LHCN-M2 (cell line): ENCODE measurements at regions not wholly inside any gene's neighbourhood (a gene's known extent, or its start where the extent isn't known, plus 50 kb on each side); places are given as distances from the start of the nearest gene placed in this dataset.

Experiments used
- DNase-seq: peaks from one replicate; pipeline ENCODE4 v3.0.0-alpha.2; 2012; ENCODE audit warnings: low read depth

DNA sequence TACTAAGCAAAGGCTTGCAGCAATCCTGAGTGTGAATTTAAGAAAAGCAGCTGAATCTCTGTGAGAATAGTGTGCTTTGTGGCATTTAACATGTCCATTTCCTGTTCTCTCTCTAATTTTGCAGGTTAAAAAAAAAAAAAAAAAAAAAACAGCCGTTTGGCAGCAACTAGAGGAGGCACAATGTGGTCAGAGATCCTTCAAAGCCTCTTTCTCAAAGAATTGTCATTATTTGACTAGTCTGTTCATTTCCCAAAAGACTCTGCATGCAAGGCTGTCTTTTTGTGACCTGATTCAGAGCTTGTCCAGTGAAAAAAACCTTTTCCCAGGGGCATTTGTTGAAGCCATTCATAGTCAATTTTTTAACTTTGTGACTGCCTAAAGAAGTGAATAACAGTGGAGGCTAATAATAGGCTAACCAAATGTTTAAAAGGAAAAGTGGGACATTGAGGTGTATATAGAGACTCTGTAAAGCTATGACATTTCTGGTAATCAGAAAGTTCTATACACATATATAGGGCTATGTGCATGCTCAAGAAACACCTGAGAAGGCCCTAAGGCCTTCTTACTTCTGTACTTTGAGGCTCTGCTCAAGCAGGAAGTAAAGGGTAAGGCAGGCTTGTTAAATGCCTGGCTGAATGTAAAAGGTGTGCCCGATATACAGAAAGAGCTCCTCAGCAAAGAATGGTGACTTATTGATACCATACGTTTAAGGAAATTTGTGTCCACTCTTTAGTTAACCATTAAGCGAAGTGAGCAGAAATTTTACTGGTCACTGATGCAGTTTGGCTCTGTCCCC lies 289.6 kb upstream of the RAB6C start:
- DNase-seq, result no peak

DNA sequence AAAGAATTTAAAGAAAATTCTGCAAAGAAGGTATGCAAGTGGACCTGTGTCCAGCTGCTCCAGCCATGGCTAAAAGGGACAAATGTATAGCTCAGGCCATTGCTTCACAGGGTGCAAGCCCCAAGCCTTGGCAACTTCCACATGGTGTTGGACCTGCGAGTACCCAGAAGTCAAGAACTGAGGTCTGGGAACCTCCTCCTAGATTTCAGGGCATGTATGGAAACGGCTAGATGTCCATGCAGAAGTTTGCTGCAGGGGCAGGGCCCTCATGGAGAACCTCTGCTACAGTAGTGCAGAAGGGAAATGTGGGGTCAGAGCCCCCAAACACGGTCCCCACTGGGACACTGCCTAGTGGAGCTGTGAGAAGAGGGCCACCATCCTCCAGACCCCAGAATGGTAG lies 284.0 kb upstream of the RAB6C start:
- no peak for DNase-seq

DNA sequence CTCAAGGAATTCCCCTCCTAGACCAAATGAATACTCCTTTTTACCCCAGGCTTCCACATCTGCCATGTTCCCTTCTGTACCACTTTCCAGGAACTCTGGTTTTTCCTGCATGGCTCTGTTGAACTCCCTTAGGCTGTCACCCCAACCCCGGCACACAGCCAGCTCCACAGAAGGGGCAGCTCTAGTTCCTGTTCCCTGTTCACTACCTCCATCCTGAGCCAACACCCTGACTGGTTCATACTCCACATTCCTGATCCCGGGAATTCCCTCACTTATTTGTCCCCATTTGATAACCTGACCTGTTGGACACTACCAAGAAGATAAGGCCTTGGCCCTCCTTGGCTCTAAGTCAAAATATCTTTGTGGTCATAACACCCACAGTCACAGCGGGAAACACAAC lies 280.9 kb upstream of the RAB6C start:
- DNase-seq, result no peak

DNA sequence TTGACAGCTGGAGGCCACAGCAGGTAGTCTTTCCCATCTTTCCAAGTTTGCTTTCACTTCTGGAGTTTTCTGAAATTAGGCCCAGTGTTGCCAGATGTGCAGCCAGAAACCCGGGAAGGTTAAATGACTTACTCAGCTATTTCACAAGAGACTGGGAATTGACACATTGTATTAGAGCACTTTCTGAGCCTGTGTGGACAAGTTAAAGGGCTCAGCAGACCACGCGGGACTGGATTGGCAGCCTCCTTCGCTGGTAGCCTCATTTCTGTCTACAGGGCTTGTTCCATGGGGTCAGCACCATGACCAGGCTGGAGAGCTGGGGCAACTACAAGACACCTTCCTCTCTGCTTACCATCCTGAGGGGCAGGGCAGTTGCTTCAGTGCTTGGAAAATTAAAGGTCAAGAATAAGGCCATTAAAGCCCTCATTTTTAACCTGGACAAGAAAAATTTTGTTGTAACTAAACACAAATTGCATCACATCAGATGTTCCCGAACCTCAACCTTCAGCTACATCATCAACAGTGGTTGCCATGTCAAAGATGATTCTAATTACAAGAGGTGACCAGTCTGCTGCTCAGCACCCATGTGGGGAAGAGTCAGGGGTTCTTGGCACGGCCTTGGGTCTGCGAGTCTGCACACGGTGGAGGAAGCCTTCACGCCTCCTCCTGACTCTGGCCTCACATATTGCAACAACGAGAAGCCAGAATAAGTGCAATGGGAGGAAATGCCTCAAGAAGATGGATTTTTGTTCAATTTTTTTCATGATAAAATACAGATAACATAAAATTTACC lies 279.5 kb upstream of the RAB6C start:
- DNase-seq, result no peak

DNA sequence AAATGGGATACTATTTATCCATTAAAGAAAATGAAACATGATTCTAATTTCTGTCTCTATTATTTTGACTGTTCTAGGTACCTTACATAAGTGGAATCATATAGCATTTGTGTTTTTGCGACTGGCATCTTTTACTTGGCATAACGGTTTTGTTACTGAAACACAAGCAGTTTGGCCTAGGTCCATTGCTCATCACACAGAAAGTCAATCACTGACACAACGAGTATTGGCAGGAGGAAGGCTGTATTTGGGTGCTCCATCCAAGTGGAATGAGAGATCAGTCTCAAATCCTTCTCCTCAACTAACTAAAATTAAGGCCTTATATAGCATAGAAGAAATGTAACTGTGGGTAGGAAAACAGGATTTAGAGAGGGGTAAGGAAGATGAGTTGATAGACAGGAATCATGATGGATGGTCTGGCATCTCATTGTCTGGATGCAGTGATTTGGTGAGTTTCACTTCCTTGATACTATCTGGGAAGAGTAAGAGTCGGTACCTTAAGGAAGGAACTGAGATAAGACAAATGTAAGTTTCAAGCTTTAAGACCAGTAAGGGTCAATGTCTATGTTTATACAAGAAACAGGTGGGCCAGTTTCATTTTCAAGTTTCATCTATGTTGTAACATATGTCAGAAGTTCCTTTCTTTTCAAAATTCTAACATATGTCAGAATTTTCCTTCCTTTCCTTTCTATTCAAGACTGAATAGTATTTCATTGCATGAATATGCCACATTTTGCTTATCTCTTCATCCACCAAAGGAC lies 276.9 kb upstream of the RAB6C start:
- no peak for DNase-seq

DNA sequence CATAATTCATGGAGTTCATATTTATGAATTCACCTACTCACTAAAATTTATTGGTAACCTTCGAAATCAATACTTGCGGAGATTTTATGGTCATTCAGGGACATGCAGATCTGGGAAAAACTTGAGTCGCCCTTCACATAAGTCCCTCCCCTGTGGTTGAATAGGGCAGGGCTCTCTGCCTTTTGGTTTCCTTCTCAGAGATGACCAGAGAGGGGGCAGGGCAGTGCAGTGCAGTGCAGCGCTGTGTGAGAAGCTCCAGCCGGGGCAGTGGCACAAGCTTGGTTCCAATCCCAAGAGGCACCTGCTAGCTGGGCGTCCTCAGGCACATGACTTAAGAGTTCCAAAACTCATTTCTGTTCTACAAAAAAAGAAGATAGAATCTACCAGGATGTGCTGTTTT lies 274.4 kb upstream of the RAB6C start:
- no peak for DNase-seq

DNA sequence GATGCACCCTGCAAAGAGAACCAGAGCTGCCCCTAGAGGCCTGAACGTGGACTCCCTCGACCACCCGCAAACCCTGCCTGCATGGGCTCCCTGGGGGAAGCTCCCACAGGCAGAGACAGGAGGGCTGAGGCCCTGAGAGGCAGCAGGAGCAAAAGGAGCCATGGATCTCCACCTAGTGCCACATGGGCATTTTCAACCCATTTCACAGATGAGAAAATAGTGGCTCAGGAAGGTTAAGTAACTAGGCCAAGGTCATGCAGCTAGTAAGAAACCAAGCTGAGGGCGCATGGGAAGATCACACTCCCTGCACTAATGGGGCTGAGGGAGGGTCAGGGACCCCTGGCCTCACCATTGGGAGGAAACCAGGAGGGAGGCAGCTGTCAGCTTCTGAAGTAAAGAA lies 271.7 kb upstream of the RAB6C start:
- DNase-seq, result no peak

DNA sequence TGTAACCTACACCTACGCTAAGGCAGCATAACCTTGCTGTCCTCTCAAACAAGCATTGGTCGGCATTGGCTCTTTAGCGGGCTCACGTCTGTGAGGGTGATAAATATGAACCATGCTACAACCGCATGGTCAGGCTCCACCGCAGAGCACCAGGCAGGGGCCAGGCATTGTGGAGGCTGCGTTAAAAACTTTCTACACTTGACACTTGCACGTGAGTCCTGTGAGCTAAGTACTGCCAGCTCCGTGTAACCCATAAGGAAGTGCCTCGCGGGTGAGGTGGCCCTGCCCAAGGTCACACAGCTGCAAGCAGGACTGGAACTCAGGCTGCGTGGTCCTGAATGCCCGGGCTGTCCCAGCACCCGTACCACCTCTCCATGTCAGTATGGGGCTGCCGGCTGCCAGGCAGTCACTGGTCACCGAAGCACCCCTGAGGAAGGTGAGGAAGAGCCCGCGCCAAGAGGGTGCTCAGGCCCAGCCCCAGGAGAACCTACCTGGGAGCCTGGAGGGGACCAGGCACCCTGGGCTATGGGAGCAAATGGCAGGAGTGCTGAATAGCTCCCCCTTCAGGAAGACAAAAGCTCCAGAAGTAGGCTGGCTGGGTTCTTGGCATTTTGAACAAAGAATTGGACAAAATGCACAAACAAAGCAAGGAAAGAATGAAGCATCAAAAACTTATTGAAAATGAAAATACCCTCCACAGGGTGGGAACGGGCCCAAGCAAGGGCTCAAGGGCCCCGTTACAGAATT lies 271.1 kb upstream of the RAB6C start:
- no peak for DNase-seq

DNA sequence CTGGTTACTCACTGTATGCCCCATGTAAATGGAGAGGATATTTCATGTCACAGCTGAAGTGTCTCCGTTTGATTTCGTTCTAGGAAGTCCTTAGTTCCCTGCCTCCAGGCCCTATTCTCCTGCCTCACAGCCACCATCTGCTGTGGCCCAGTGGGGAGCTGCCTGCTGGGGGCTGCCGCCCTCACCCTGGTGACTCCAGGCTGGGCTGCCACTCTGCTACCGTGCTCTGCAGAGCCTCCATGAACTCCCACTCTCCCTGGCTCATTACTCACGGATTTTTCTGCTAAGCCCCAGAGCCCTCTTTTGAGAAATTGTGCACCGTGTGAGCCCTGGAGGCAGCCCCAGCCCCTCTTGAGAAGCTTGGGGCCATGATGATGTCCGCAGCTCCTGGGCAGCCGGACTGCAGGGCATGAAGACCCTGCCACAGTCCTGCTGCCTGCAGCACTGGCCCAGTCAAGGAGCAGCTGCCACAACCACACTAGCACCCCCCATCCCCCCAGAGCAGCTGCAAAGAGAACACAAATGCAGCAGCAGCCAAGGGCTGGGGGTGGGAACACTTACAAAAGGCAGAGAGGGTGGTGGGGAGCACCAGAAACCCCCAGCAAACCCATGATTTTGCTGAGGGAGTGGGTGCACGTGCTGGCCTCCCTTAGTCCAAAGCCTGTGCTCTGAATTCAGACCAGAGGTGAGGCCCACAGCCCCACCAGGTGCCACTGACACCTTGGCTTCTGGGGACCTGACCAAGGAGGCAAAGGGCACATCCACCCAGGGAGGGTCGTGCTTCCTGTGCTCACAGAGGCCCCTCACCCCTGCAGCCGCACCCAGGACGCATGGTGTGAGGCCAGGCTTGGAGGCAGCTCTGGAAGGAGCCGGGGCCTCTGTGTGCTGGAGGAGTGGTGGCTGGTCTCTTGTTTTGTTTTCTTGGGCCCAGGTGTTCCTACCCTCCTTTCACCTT lies 270.2 kb upstream of the RAB6C start:
- DNase-seq, result no peak

DNA sequence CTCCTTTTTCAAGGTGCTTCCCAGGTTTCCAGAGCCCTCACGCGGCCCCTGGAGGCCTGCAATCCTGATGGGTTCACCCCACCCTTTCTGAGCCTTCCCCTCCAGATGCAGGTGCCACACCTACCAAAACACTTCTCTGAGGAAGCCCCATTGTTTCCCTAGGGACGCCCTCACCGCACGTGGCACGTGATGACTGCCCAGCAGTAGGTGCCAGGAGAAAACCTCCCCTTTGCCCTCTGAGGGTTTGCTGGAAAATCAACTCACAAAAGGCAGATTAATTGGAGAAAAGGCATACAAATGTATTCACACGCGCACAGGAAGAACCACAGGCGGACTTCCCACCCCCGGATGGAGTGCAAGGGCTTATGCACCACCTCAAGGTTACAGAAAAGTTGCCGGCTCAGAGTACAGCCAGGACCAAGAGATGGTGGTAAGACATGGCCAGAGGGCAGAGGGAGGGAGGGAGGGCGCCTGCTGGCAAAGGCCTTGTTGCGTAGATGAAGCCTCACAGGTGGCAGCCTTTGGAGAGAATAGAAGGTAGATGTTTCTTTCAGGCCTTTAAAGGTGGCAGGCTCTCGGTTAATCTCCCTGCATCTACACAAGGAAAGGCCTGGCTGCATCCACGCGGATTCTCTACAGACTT lies 269.4 kb upstream of the RAB6C start:
- no peak for DNase-seq

DNA sequence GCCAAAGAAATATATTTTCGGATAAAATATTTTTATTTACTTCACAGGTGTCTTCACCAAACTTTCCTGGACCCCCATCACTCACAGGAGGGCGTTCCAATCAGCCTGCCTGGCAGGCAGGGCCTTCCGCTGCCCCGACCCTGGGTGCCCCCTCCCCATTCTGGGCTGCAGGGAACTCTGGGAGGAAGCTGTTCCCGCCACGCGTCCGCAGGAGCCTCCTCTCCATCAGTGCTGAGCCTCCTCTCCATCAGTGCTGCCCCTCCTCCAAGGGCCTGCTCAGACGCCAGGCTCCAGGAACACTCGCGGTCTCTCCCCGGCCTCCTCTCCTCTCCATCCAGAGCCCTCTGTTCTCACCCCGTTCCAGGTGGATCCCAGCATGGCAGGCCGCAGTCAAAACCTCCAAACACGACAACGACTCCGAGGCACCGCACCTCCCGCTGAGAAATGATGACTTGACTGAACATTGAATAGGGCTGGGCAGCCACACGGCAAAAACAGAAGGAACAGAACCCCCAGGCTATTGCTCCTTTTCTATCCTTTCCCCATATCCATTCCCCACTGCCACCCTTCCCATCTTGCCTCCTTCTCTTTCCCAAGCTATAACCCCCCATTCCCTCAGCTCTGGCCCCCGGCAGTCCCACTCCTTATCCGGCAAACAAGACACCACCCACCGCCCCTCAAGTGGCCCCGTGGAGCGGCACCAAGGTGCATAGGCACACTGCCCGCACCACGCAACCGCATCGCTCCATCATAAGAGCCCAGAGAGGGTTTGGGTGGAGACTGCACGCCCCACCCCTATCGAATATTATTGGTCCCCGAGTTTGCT lies 268.6 kb upstream of the RAB6C start:
- no peak for DNase-seq

DNA sequence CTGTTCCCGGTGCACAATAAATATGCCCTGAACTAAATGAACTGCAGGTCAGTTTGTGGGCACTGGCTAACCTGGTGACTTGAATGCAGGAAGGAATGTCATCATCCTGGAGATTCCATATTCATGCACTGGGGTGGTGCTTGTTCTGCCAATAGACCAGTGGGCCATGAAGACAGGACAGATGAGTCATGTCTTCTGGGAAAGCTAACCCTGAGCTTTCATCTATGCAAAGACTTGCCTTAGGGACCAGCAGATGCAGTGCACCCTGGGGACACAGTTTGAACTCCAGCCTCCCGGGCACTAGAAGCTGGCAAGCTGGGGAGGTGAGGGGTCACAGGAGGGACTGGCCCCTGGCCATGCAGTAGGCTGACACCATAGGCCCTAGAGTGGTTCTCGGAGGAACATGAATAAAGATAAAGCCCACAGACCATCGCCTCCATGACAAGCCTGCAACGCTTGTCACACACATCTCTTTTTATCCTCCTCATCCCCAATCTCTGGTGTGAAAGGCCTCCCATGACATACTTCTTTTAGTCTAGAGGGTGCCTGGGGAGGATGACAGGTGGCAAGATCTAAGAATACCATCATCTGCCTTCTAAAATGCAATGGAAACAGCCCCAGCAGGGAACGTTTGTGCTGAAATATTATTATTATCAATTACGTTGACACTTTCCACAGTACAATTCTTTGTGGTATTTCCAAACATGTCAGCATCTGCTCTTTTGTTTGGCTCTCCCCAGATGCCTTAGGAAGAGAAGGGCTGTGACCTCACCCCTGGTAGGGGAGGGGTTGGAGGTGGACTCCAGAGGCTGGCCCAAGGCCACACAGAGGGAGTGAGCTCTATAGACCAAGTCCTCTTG lies 267.4 kb upstream of the RAB6C start:
- DNase-seq, result no peak

DNA sequence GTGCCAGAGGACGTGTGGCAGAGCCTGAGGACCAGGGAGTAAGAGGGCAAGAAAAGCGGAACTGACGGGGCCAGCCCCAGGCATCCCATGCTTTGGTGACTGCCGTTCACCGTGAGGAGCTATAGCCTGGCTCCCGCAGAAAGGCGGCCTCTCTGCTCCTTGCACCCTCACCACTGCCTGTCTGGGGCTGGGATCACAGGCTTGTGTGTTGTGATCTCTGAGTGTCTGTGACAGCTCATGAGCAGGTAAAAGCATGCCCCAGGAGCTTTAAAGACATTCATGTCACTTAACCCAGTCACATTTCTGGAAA lies 266.8 kb upstream of the RAB6C start:
- no peak for DNase-seq

DNA sequence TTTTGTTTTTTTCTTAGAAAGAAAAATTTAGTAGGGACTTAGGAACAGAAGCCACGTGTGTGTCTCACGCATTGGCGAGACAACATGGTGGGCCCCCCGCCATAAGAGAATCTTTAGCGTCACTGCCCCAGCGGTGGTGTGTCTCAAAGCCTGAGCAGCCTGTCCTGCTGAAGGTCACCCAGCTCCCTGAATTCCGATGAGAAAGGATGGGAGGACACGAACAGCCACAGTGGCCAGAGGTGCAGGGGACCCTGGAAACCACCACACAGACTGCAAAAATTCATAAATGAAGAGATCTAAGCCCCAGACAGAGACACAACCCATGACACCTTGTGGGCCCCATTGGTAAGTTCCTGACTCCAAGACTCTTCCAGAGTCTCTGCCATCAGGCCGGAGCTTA lies 266.1 kb upstream of the RAB6C start:
- DNase-seq, result no peak

DNA sequence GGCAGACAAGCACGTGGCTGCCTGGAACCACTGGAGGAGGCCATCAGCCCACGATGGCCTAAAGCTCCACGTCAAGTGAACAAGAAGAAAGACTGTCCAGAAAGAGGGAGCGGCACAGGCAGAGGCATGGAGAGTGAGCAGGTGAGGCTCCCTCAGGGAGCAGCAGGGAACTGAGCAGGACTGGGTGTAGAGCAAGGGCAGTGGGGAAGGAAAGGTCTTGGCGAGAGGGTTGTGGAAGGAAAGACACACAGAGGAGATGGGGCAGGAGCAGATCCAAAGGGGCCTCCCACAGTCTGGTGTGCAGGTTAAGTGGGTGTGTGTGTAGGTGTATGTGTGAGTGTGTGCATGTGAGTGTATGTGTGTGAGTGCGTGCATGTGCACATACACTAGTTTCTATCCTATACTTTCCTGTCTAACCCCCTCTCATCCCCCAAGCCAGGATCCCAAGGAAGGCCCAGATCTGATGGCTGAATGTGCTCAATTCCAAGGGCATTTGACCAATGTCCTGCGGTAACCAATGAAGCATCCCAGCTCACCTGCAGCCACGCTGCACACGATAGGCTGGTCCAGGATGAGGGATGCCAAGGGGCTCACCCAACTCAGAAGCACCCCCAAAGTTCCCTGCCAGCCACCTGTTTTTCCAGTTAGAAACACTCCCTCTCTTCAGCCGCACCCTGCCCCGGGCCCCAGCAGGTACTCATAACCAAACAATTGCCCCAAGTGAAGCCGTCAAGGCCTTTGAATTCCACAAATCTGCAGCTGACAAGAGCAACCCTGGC lies 262.5 kb upstream of the RAB6C start:
- no peak for DNase-seq

DNA sequence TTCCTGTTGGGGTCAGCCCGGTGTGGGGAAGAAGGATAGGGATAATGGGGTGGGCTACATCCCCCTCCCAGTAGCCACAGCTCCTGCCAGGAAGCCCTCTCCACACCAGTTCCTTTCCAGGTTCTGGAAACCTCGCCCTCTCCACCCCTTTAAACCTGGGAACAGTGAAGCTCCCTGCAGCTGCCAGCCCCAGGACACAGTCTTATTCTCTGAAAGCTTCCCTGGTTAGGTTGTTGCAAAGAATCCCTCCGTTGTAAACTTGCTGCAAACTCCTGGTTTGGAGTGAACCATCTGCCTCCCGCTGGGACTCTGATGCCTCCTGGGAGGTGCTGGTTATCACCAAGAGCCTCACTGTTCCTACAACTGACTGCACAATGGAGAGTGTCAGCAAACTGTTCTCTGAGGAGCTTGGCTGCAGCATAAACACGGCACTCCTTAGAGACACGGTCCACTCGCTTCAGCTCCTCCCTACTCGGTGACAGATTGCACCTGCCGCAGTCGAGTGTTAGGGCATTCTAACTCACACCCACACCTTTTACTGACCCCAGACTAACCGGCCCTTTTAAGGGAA lies 261.8 kb upstream of the RAB6C start:
- DNase-seq, result no peak

DNA sequence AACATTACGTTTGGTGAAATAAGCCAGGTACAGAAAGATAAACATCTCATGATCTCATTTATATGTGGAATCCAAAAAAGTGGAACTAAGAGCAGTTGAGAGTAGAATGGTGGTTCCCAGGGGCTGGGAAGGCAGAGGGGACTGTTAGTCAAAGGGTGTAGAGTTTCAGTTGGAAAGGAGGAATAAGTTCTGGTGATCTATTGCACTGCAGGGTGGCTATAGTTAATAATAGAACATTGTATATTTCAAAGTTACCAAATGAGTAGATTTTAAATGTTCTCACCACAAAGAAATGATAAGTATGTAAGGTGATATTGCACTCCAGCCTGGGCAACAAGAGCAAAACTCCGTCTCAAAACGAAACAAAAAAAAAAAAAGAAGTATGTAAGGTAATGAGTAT lies 260.1 kb upstream of the RAB6C start:
- DNase-seq, result no peak
